ENCODE measurements at regions not wholly inside any gene's neighbourhood (a gene's known extent, or its start where the extent isn't known, plus 50 kb on each side); places are given as distances from the start of the nearest gene placed in this dataset.
"Not testable (repeated sequence)": the region's sequence is repeated elsewhere in the genome, so short reads cannot be mapped to it uniquely, and the experiment has no call there.

DNA sequence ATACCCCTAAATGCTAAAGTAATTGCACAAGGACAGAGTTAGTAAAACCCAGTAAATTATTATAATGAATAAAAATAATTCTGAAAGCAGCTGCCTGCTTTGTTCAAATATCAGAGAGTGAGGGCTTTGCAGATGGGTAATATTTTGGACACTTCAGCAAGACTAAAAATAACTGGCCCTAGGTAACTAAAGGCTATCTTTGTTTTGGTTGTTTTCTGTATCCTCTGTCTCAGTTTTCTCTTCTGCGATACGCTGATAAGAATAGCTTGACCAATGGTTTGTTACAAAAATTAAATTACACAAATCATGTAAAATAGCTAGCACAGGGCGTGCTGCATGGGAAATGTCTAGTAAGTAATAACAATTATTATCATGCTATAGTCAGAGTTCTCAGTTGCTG is 204.7 kb downstream of the FGFR2 start:
- peaks cover 2% of the 10 kb centered on the region for H3K9me3 Mint-ChIP-seq (ENCODE audit: low read depth)
- H3K36me3 Mint-ChIP-seq (ENCODE audit: low read depth), result no peaks in the 10 kb centered on the region
- no peak overlapping the region for H3K4me3 Mint-ChIP-seq (ENCODE audit: unreplicated experiment)
- H3K4me1 Mint-ChIP-seq (ENCODE audit: low read depth), result no peaks in the 10 kb centered on the region
- no peaks in the 10 kb centered on the region for H3K27me3 Mint-ChIP-seq (ENCODE audit: low read depth)
- no peak for DNase-seq (ENCODE audit: low spot score)
- TF ChIP-seq, protein P1, sequence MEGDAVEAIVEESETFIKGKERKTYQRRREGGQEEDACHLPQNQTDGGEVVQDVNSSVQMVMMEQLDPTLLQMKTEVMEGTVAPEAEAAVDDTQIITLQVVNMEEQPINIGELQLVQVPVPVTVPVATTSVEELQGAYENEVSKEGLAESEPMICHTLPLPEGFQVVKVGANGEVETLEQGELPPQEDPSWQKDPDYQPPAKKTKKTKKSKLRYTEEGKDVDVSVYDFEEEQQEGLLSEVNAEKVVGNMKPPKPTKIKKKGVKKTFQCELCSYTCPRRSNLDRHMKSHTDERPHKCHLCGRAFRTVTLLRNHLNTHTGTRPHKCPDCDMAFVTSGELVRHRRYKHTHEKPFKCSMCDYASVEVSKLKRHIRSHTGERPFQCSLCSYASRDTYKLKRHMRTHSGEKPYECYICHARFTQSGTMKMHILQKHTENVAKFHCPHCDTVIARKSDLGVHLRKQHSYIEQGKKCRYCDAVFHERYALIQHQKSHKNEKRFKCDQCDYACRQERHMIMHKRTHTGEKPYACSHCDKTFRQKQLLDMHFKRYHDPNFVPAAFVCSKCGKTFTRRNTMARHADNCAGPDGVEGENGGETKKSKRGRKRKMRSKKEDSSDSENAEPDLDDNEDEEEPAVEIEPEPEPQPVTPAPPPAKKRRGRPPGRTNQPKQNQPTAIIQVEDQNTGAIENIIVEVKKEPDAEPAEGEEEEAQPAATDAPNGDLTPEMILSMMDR (IDR thresholded peaks at IDR 0.05), result no peak
- H3K27ac Mint-ChIP-seq (ENCODE audit: unreplicated experiment), result no peak overlapping the region

DNA sequence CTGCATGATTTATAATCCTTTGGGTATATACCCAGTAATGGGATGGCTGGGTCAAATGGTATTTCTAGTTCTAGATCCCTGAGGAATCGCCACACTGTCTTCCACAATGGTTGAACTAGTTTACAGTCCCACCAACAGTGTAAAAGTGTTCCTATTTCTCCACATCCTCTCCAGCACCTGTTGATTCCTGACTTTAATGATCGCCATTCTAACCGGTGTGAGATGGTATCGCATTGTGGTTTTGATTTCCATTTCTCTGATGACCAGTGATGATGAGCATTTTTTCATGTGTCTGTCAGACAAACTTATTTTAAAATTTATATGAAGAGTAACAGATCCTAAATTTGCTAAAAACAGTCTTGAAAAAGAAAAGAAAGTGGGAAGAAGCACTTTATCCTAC is 197.7 kb downstream of the FGFR2 start:
- H3K4me3 Mint-ChIP-seq (ENCODE audit: unreplicated experiment); H3K4me1 Mint-ChIP-seq (ENCODE audit: low read depth); H3K9me3 Mint-ChIP-seq (ENCODE audit: low read depth); H3K27me3 Mint-ChIP-seq (ENCODE audit: low read depth); H3K27ac Mint-ChIP-seq (ENCODE audit: unreplicated experiment); H3K36me3 Mint-ChIP-seq (ENCODE audit: low read depth); DNase-seq (ENCODE audit: low spot score): not testable (repeated sequence)

DNA sequence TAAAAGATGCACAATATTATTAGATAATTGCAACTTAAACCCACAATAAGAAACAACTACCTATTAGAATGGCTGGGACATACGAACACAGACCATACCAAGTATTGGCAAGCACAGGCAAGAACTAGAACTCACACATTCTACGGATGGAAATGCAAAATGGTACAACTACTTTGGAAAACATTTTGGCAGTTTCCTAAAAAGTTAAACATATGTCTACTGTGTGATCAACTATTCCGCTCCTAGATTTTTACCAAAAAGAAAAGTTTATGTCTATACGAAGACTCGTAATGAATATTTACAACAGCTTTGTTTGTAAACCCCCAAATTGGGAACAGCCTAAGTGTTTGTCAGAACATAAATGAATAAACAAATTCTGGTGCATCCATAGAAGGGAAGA is 194.7 kb downstream of the FGFR2 start:
- no peak overlapping the region for H3K27ac Mint-ChIP-seq (ENCODE audit: unreplicated experiment)
- no peaks in the 10 kb centered on the region for H3K36me3 Mint-ChIP-seq (ENCODE audit: low read depth)
- H3K4me3 Mint-ChIP-seq (ENCODE audit: unreplicated experiment), result no peak overlapping the region
- peaks cover 7% of the 10 kb centered on the region for H3K4me1 Mint-ChIP-seq (ENCODE audit: low read depth)
- TF ChIP-seq, protein P1 (IDR thresholded peaks at IDR 0.05), result no peak
- DNase-seq (ENCODE audit: low spot score), result no peak
- H3K27me3 Mint-ChIP-seq (ENCODE audit: low read depth), result no peaks in the 10 kb centered on the region
- peaks cover 3% of the 10 kb centered on the region for H3K9me3 Mint-ChIP-seq (ENCODE audit: low read depth)

DNA sequence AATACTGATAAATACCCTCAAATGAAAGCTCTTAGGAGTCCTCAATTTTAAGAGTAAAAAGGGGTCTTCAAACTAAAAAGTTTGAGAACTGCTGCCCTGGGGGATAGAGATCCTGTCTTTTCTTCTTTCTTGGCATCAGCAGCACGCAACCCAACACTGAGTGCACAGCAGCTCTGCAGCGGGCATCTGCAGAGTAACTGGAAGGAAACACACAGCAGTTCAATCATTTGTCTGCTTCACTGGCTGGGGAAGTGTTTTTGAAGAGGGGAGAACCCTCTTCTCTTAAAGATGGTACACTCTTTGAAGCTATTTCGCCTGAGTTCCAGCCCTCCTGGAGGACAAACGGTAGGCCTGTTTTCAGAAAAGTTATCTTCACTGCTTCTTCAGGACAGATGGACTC is 193.6 kb downstream of the FGFR2 start:
- Mint-ChIP-seq H3K4me1 (ENCODE audit: low read depth) (peaks cover 7% of the 10 kb centered on the region), H3K27ac (ENCODE audit: unreplicated experiment) (no peak overlapping the region), H3K4me3 (ENCODE audit: unreplicated experiment) (no peak overlapping the region), H3K27me3 (ENCODE audit: low read depth) (no peaks in the 10 kb centered on the region), H3K36me3 (ENCODE audit: low read depth) (no peaks in the 10 kb centered on the region), H3K9me3 (ENCODE audit: low read depth) (peaks cover 3% of the 10 kb centered on the region)
- DNase-seq (ENCODE audit: low spot score), result no peak
- TF ChIP-seq, protein P1 (IDR thresholded peaks at IDR 0.05), result no peak

DNA sequence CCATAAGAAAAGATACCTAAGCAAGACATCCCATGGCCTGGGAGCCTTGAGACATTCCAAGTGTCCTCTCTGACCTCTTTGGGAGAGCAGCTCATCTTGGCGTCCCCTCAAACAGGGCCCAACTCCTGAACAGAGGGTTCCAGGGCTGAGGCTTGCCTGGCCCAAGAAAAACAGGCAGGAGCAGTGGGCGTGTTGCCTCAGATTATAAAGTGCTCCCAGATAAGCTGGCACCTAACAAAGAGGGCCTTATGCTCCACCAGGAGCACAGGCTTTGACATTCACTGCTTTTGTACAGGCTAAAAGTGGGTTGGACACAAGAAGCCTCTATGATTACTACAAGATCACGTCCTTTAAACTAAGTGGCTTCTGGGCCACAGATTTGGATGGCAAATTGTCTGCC is 193.1 kb downstream of the FGFR2 start:
- Mint-ChIP-seq H3K27me3 (ENCODE audit: low read depth) (no peaks in the 10 kb centered on the region), H3K9me3 (ENCODE audit: low read depth) (peaks cover 3% of the 10 kb centered on the region), H3K4me1 (ENCODE audit: low read depth) (peaks cover 7% of the 10 kb centered on the region), H3K4me3 (ENCODE audit: unreplicated experiment) (no peak overlapping the region), H3K36me3 (ENCODE audit: low read depth) (no peaks in the 10 kb centered on the region), H3K27ac (ENCODE audit: unreplicated experiment) (no peak overlapping the region)
- DNase-seq (ENCODE audit: low spot score), result no peak
- TF ChIP-seq, protein P1 (IDR thresholded peaks at IDR 0.05), result no peak

DNA sequence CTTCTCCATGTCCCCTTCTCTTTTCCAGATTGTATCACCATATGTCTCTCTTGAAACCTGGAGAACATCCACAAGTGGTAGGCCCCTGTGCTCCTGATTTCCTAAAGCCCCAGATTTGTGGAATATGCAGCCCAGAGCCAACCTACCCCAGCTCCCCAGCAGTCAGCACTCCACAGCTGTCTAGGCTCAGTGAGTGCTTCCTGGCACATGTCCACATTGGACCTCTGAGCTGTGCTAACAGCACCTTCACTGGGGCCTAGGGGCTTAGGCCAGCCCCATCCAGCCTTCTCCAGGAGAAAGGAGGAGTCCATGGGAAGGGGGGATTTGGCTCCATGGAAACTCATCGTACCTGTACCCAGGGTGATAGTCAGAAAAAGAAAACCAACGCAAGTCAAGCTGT is 192.7 kb downstream of the FGFR2 start:
- Mint-ChIP-seq H3K36me3 (ENCODE audit: low read depth) (no peaks in the 10 kb centered on the region), H3K27ac (ENCODE audit: unreplicated experiment) (no peak overlapping the region), H3K9me3 (ENCODE audit: low read depth) (peaks cover 3% of the 10 kb centered on the region), H3K4me3 (ENCODE audit: unreplicated experiment) (no peak overlapping the region), H3K4me1 (ENCODE audit: low read depth) (peaks cover 7% of the 10 kb centered on the region), H3K27me3 (ENCODE audit: low read depth) (no peaks in the 10 kb centered on the region)
- TF ChIP-seq, protein P1 (IDR thresholded peaks at IDR 0.05), result no peak
- no peak for DNase-seq (ENCODE audit: low spot score)

Measured in chondrocyte (in vitro differentiated cells).